ENCODE measurements at regions not wholly inside any gene's neighbourhood (a gene's known extent, or its start where the extent isn't known, plus 50 kb on each side); places are given as distances from the start of the nearest gene placed in this dataset.

DNA sequence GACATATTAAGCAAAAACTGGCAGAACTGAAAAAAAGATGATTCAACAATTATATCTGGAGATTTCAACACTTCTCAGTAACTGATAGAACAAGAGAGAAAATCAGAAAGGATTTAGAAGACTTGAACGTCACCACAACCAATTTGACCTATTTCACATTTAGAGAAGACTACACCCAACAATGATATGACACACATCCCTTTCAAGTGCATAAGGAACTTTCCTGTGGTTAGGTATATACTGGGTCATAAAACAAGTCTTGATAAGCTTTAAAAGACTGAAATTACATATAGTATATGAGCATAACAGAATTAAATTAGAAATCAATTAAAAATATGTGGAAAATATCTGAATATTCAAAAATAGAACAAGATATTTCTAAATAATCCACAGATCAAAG is 201.2 kb upstream of the HAND2 start:
- TF ChIP-seq, protein P1, sequence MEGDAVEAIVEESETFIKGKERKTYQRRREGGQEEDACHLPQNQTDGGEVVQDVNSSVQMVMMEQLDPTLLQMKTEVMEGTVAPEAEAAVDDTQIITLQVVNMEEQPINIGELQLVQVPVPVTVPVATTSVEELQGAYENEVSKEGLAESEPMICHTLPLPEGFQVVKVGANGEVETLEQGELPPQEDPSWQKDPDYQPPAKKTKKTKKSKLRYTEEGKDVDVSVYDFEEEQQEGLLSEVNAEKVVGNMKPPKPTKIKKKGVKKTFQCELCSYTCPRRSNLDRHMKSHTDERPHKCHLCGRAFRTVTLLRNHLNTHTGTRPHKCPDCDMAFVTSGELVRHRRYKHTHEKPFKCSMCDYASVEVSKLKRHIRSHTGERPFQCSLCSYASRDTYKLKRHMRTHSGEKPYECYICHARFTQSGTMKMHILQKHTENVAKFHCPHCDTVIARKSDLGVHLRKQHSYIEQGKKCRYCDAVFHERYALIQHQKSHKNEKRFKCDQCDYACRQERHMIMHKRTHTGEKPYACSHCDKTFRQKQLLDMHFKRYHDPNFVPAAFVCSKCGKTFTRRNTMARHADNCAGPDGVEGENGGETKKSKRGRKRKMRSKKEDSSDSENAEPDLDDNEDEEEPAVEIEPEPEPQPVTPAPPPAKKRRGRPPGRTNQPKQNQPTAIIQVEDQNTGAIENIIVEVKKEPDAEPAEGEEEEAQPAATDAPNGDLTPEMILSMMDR (IDR thresholded peaks at IDR 0.05) = no peak
- TF ChIP-seq POLR2A (IDR thresholded peaks at IDR 0.05) = no peak

Measured in body of pancreas (tissue), 4 donors.